Heart left ventricle (tissue), 16 donors: ENCODE measurements at regions not wholly inside any gene's neighbourhood (a gene's known extent, or its start where the extent isn't known, plus 50 kb on each side); places are given as distances from the start of the nearest gene placed in this dataset.
"Not testable (repeated sequence)": the region's sequence is repeated elsewhere in the genome, so short reads cannot be mapped to it uniquely, and the experiment has no call there.

ENCODE experiments used
- ATAC-seq, 4 donors: fragments of 200-7000 bp; cut with Tn5 transposase; one replicate each; pipeline ENCODE4 v1.9.1; 2020 to 2022; ENCODE audit warnings: moderate library complexity in 4 of 4, mild to moderate bottlenecking in 3 of 4, moderate number of reproducible peaks in 1 of 4
- DNase-seq, 5 donors: peaks; one replicate each; pipeline ENCODE4 v3.0.0-alpha.2; 2020
- H3K27ac ChIP-seq, 12 donors: fragments of 200-600 bp; sonication (generic) in 4 of 12; one replicate each; pipeline versions ENCODE4 v1.5.0 to v1.8.0; 2016 to 2022; ENCODE audit warnings: mild to moderate bottlenecking in 2 of 12
- H3K27me3 ChIP-seq, 9 donors: fragments of 200-600 bp; sonication (generic) in 2 of 9; one replicate each; pipeline versions ENCODE4 v1.5.1 to v1.8.0; 2016 to 2022; ENCODE audit warnings: mild to moderate bottlenecking in 3 of 9
- H3K36me3 ChIP-seq, 9 donors: fragments of 200-600 bp; sonication (generic) in 2 of 9; one replicate each; pipeline versions ENCODE4 v1.5.0 to v1.8.0; 2018 to 2022; ENCODE audit warnings: mild to moderate bottlenecking in 2 of 9
- H3K4me1 ChIP-seq, 12 donors: fragments of 200-600 bp; sonication (generic) in 4 of 12; one replicate each; pipeline versions ENCODE4 v1.5.0 to v1.8.0; 2016 to 2022; ENCODE audit warnings: mild to moderate bottlenecking in 3 of 12
- H3K4me3 ChIP-seq, 12 donors: fragments of 200-600 bp; sonication (generic) in 4 of 12; one replicate each; pipeline versions ENCODE4 v1.5.0 to v1.8.0; 2017 to 2022; ENCODE audit warnings: mild to moderate bottlenecking in 9 of 12, moderate library complexity in 4 of 12
- H3K9me3 ChIP-seq, 12 donors: fragments of 200-600 bp; sonication (generic) in 4 of 12; one replicate each; pipeline versions ENCODE4 v1.5.0 to v1.8.0; 2016 to 2022; ENCODE audit warnings: mild to moderate bottlenecking in 1 of 12
- WGBS, 4 donors: extraction: QIAGEN DNeasy Blood & Tissue Kit in 2 of 4; methylation state at CpG; one replicate each; pipeline versions ENCODE4 v1.1.5 to v1.1.7; 2013 to 2018; 5-methylcytosine and 5-hydroxymethylcytosine counted together
- intact Hi-C, 10 donors: fragments of 100-400 bp; cut with DNase I; formaldehyde crosslinking; loops; one replicate each; pipeline versions ENCODE4 v1.11.1 to v1.14.2; 2022
- donor health status: ischemic (EF 13 %, LVEDD 7.1; RV severe dilation, severe dysfunction).
- donor health status: healthy with polysubstance abuse.
- donor health status: DM: no; HTN: yes; CAD: no.
- donor health status: DM: no; HTN: no; CAD: no.
- donor health status: ischemic (EF 25% LVEDD 6.9; RV normal size, moderate dysfunction).
- donor health status: ischemic (EF 25% LVEDD 5.7; RV mildly dilated, moderate dysfunction).
- donor health status: healthy.
- donor health status: DM: yes; HTN: yes; CAD: no.
- donor health status: ischemic (EF 35%, LVEDD 5.7; RV mildly dilated, moderate dysfunction).
- donor health status: nonischemic (EF 11% LVEDD 7.7; RV severe dilation, severe dysfunction).
- donor health status: DM: yes; HTN: yes; CAD: no.
- donor health status: PGD.
- donor health status: ischemic (EF 29% LVEDD 5.4; RV normal size, mild dysfunction).
- donor health status: nonischemic (EF 23%, LVEDD 6.1; RV moderate dilation, normal function).

DNA sequence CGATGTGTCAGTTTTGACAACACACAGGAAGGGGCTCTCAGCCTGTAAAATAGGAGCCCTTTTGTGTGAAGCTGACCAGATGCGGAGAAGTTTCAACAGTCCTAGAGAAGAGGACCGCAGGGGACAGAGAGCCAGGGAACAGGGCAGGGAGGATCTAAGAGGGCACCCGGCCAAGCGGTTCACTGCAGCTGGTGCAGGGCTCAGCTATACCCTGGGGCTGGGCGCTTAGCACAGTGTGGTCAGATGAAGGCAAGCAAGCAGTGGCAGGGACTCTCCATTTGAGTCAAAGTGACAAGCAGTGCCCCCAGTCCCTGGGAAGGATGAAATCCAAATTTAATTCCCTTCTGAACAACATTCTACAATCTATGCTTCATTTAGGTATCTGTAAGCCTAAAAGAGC lies 88.9 kb upstream of the PLGLB2 start:
- ATAC-seq, DNase-seq, H3K4me1 ChIP-seq, intact Hi-C loops, H3K27me3 ChIP-seq, H3K9me3 ChIP-seq, H3K27ac ChIP-seq, H3K36me3 ChIP-seq, H3K4me3 ChIP-seq: not testable (repeated sequence)
- 67 to 84% (median 72%) methylated on average over 3 to 5 of the region's 6 CpGs for WGBS, 4 donors

DNA sequence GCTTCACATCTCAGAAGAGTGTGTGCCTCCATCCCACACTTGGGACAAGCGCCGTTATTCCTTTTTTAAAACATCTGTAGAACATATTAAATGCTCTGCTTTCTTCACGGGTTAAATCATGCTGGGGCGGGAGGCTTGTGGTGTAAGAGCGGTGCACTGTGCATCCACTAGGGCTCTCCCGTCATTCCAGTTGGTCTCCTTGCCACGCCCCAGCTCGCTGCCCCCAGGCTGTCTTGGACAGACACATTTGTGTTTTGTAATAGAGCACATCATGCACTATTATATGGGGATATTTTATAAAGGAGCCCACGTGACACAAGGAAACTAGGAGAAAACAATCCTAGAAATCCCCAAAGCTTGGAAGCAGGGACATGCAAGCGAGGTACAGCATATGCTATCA lies 87.7 kb upstream of the PLGLB2 start:
- H3K36me3 ChIP-seq, H3K4me3 ChIP-seq, ATAC-seq, intact Hi-C loops, H3K27me3 ChIP-seq, H3K4me1 ChIP-seq, H3K9me3 ChIP-seq, DNase-seq, H3K27ac ChIP-seq: not testable (repeated sequence)
- WGBS, 4 donors = 91 to 97% (median 95%) methylated on average over 9 to 10 of the region's 10 CpGs

DNA sequence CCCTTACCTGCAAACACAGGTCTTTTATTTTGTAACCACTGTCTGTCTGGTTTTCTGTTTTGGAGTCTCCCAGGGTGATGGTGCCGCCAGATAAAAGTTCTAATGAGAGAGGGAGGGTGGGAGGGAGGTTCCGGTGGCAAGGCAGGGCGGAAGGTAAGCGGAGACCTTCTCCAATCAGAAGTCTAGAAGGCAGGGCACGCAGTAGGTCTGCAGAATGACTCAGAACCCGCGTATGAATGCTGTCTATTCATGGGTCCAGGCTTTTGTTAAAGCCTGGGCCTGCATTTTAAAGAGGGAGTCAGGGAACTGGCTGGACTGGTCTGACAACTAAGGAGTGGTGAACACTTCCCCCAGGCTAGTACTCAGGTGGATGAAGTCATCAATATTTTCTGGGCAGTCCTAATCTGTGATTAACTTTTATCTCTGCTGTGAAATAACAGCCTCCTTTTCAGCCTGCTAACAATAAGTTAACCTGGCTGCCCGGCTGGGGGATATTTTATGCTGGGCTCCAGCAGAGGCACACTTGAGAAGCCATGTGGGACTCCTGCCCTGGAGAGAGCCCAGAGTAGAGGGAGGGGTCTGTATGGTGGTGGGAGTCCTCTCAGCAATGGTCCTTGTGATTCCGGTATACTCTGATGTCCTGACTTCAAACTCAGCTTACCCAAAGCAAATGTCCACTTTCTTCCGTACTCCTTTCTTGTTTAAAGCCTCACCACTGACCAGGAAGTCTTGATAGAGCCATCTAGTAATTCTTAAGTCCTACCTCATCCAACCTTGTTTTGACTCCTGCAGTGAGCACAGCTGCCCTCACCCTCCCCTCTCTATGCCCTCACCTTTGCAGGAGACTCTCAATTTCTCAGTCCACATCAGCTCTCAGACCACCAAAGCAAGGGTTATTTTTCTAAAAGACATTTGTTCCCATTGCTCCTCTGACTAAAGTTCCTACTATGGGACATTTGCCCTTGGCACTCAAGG lies 85.3 kb upstream of the PLGLB2 start:
- H3K27ac ChIP-seq, DNase-seq, H3K9me3 ChIP-seq, H3K36me3 ChIP-seq, H3K4me3 ChIP-seq, intact Hi-C loops, H3K4me1 ChIP-seq, ATAC-seq, H3K27me3 ChIP-seq: not testable (repeated sequence)
- 78 to 93% (median 85%) methylated on average over 9 to 10 of the region's 10 CpGs for WGBS, 4 donors

DNA sequence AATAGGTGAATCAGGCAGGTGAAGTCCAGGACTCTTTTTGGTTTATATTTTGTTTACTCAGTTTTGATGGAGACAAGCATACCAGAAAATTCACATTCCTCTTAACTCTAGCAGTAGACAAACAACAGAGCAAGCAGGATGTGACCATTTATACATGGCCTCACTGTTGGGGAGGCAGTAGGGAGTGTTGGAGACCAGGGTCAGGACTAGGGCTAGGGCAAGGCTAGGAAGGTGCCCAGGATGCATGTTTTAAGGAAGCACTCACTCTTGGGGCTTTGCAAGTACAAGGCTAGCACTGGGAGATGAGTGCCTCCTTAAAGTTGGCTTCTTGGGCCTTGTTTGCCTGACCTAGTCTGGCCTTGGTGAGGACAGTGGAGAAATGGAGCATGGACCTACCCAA lies 84.5 kb upstream of the PLGLB2 start:
- H3K36me3 ChIP-seq, H3K27me3 ChIP-seq, H3K4me3 ChIP-seq, H3K4me1 ChIP-seq, intact Hi-C loops, H3K9me3 ChIP-seq, H3K27ac ChIP-seq, DNase-seq: not testable (repeated sequence)
- ATAC-seq = peak in 1 of 4 donors; percentile 42

DNA sequence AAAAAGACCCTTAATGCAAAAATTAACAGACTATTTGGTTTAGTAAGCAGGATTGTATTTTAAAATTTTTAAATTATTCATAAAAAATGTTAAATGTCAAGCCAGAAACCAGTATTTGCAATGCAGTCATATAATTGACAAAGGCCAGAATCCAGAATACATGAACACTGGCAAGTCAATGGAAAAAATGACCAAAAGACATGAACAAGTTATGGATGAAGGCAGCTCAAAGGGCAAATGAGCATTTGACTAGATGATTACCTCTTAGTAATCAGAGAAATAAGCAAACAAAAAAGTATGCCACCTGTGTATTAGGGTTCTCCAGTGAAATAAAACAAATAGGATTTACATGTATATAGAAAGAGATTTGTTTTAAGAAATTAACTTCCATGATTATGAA lies 80.9 kb upstream of the PLGLB2 start:
- H3K27ac ChIP-seq, H3K27me3 ChIP-seq, intact Hi-C loops, ATAC-seq, H3K36me3 ChIP-seq, H3K4me3 ChIP-seq, H3K9me3 ChIP-seq, DNase-seq, H3K4me1 ChIP-seq: not testable (repeated sequence)

DNA sequence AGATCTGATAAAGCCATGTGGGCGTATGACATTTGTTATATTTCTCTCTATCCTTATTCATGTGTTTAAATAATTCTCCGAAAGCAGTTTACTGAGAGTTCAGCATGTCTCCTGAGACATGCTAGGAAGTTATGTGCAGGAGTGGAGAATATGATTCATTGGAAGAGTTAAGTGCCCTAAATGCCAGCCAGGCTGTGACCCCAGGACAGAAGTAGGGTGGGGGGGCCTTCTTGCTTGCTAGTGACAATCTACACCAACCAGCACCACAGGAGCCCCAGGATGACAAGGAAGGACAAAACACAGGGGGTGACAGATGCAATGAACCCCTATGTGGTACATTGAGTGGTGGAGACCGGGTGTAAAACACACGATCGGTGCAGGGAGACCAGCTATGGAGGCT lies 79.5 kb upstream of the PLGLB2 start:
- H3K27ac ChIP-seq, H3K4me3 ChIP-seq, H3K36me3 ChIP-seq, DNase-seq, intact Hi-C loops, ATAC-seq, H3K9me3 ChIP-seq, H3K4me1 ChIP-seq, H3K27me3 ChIP-seq: not testable (repeated sequence)
- no CpG with 5 or more reads among the region's 5 CpGs for WGBS, 4 donors

DNA sequence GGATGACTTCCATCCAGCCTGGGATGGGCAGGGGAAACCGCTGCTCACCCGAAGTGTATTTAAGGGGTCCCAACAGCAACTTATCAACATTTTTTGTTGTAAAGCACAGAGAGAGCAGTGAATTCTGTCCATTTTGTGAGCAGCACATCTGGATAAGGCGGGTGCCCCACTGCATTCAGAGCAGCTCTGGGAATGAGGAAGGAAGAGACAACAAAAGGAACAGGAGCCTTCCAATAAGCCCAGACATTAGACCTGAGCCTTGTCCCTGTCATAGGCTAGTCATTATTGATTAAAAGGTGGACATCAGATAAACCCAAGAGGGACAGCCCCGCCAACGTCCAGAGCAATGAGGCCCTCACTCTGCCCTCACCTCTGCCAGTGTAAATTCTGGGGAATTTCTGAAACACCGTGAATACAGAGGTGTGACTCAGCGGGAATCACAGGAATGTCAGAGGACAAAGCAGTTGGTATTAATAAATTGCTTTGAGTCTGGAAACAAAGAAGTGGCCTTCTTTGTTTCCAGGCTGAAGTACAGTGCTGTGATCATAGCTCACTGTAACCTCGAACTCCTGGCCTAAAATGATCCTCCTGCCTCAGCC lies 78.2 kb upstream of the PLGLB2 start:
- intact Hi-C loops, H3K9me3 ChIP-seq, ATAC-seq, H3K27me3 ChIP-seq, DNase-seq, H3K4me3 ChIP-seq, H3K27ac ChIP-seq, H3K36me3 ChIP-seq, H3K4me1 ChIP-seq: not testable (repeated sequence)
- WGBS, 4 donors = 90 to 96% (median 95%) methylated on average over 3 to 5 of the region's 8 CpGs

DNA sequence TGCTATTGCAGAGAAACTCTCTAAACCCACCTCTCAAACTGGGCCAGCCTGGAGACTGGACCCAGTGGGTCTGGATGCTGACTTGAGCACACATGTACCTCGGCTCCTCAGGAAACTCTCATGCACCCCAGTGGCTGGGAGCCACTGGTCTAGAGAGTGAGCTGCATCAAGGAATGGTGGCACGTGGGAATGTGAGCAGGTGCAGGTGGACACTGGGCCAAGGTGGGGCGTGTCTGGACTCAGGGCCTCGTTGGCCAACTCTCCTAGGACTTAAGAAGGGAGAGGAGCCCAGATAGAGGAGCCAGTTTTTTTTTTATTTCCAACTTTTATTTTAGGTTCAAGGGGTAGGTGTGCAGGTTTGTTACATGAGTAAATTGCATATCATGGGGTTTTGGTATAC lies 75.5 kb upstream of the PLGLB2 start:
- H3K9me3 ChIP-seq, H3K4me3 ChIP-seq, H3K27me3 ChIP-seq, H3K27ac ChIP-seq, intact Hi-C loops, H3K36me3 ChIP-seq, H3K4me1 ChIP-seq, DNase-seq, ATAC-seq: not testable (repeated sequence)
- 99% methylated on average over 4 of the region's 4 CpGs; no CpG with 5 or more reads in 2 of the 4 donors for WGBS, 4 donors

DNA sequence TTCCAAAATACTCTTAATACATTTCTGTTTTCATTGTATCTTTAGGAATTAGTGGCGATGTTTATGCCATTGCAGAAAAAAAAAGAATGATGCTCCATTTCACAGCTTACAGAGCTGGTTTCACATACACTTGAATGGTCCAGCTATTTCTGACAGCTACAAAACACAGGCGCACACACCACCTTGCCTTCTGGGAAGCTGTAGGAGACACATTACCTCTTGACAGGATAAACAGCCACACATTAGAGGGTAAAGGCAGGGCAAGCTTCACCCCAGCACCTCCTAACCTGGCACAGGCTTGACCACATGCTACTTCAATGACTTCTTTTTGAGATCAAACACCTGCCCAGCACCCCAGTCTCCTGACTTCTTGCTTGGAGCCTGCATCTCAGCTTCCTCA lies 73.2 kb upstream of the PLGLB2 start:
- H3K27ac ChIP-seq = peak overlapping the region in 2 of 12 donors; percentile 46 to 57
- H3K4me1 ChIP-seq, intact Hi-C loops, H3K4me3 ChIP-seq, DNase-seq, H3K27me3 ChIP-seq, H3K9me3 ChIP-seq, H3K36me3 ChIP-seq: not testable (repeated sequence)
- peak; percentile 13 to 50 (median 28) for ATAC-seq
- 50 to 86% (median 55%) methylated on average over 1 of the region's 2 CpGs for WGBS, 4 donors

DNA sequence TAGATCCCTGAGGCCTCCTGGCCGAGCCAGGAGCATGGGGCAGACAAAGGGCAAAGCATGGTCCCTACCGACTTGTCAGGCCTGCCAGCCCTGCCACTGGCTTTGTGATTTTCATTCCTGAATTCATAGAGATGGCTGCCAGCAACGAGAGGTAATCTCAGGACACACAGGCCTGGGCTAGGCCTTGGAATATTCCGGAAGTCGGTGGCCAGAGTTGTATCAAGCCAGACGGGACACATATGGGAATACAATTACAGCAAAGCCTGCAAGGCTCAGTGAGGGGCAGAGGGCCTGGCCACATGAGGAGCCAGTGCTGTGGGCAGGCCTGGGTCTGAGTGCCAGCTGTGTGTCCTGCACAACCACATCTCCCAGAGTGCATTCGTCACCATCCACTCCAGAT lies 72.4 kb upstream of the PLGLB2 start:
- intact Hi-C loops, H3K9me3 ChIP-seq, H3K36me3 ChIP-seq, H3K27me3 ChIP-seq, H3K4me1 ChIP-seq, H3K4me3 ChIP-seq: not testable (repeated sequence)
- 13 to 60% (median 21%) methylated on average over 1 to 4 of the region's 7 CpGs; no CpG with 5 or more reads in 1 of the 4 donors for WGBS, 4 donors
- DNase-seq (peak in 4 of 5 donors; percentile 16 to 44 (median 40)), ATAC-seq (peak; percentile 69 to 82 (median 71))
- H3K27ac ChIP-seq = peak overlapping the region in 5 of 12 donors; percentile 8 to 57 (median 24)

DNA sequence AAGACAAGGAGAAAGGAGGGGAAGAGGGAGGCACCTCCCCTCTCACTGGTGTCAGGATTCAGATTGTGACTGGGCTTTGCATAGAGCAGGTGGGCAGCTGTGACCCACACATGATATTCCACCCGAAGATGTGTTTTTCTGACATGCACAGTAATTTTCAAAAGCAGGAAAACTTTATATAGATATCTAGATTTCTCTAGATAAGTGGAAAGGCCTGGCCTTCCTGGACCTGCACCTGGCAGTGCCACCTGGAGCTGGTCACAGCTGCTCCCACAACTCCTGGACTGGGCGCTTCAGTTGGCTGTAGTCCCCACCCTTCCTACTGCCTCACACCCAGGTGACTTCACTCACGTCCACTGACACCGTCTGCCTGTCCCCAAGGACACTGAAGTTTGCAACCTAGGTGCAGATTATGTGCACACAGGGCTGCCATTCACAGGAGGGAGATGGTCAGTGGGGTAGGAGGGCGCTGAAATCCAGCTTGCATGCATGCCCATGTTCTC lies 70.4 kb upstream of the PLGLB2 start:
- H3K4me3 ChIP-seq, H3K27ac ChIP-seq, H3K9me3 ChIP-seq, DNase-seq, intact Hi-C loops, H3K4me1 ChIP-seq, ATAC-seq, H3K27me3 ChIP-seq, H3K36me3 ChIP-seq: not testable (repeated sequence)
- 57 to 76% (median 73%) methylated on average over 1 of the region's 5 CpGs for WGBS, 4 donors
